Activated B cell treated with CpG ODN at 0.5 μM for 24 hours (primary cell): ENCODE measurements at regions not wholly inside any gene's neighbourhood (a gene's known extent, or its start where the extent isn't known, plus 50 kb on each side); places are given as distances from the start of the nearest gene placed in this dataset.
"Not testable (repeated sequence)": the region's sequence is repeated elsewhere in the genome, so short reads cannot be mapped to it uniquely, and the experiment has no call there.

Source experiments
- ATAC-seq: fragments of 200-7000 bp; cut with Tn5 transposase; one replicate; pipeline ENCODE4 v1.10.0; 2021; ENCODE audit warnings: low read depth, mild to moderate bottlenecking, moderate library complexity
- CTCF ChIA-PET: fragments of 350-600 bp; sonication (Branson Sonifier 250); formaldehyde crosslinking; loops from one replicate; lab custom pipeline; 2021; ENCODE audit warnings: antibody characterized with exemption; lab: Charles Lee
- POLR2A ChIA-PET: fragments of 350-600 bp; sonication (Branson Sonifier 250); formaldehyde crosslinking; loops from one replicate; lab custom pipeline; 2021; ENCODE audit warnings: antibody characterized with exemption; lab: Charles Lee
- DNase-seq: peaks from one replicate; pipeline ENCODE4 v3.0.0; 2022
- H3K27ac Mint-ChIP-seq: one replicate; pipeline ENCODE4 v1.8.0; 2020; ENCODE audit warnings: mixed read lengths
- H3K27me3 Mint-ChIP-seq: one replicate; pipeline ENCODE4 v1.8.0; 2021; ENCODE audit warnings: mixed read lengths
- H3K36me3 Mint-ChIP-seq: one replicate; pipeline ENCODE4 v1.8.0; 2021; ENCODE audit warnings: low read depth, mixed read lengths
- H3K4me1 Mint-ChIP-seq: one replicate; pipeline ENCODE4 v1.8.0; 2021; ENCODE audit warnings: mixed read lengths
- H3K4me3 Mint-ChIP-seq: one replicate; pipeline ENCODE4 v1.8.0; 2020; ENCODE audit warnings: mild to moderate bottlenecking, mixed read lengths
- H3K9me3 Mint-ChIP-seq: one replicate; pipeline ENCODE4 v1.8.0; 2020; ENCODE audit warnings: mixed read lengths
- CTCF ChIP-seq: fragments of 200-600 bp; IDR thresholded peaks from one replicate; pipeline ENCODE4 v1.8.0; 2022; ENCODE audit warnings: antibody characterized with exemption, mild to moderate bottlenecking
- intact Hi-C: fragments of 100-400 bp; cut with micrococcal nuclease; formaldehyde crosslinking; loops from one replicate; pipeline ENCODE4 v1.15.1; 2024

DNA sequence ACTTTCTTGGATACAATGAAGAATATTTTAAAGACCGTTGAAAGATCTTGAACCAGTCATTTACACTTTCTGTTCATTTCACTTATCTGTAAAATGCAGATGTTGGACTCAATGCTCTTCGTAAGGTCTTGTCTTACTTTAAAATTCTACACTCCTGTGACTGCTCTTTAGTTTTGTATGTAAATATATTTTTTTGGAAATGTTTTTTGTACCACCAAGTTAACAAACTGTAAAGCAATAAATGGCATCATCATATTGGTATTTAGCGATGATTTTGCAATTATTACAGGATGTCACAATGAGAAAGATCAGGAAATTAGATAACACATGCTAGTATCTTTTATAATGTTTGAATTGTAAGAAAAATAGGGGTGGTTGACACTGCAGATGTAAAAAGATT is 80.8 kb upstream of the GNAQ start:
- ATAC-seq (no peak), DNase-seq (no peak)
- no peaks in the 10 kb centered on the region for H3K36me3 Mint-ChIP-seq
- peaks cover 3% of the 10 kb centered on the region for H3K9me3 Mint-ChIP-seq
- no peak overlapping the region for H3K4me3 Mint-ChIP-seq
- peaks cover 39% of the 10 kb centered on the region for H3K27me3 Mint-ChIP-seq
- no peak for TF ChIP-seq CTCF
- intact Hi-C loops: no loop called here
- CTCF ChIA-PET: no interaction called here
- POLR2A ChIA-PET: no interaction called here
- no peak overlapping the region for H3K27ac Mint-ChIP-seq
- H3K4me1 Mint-ChIP-seq: peaks cover 4% of the 10 kb centered on the region

DNA sequence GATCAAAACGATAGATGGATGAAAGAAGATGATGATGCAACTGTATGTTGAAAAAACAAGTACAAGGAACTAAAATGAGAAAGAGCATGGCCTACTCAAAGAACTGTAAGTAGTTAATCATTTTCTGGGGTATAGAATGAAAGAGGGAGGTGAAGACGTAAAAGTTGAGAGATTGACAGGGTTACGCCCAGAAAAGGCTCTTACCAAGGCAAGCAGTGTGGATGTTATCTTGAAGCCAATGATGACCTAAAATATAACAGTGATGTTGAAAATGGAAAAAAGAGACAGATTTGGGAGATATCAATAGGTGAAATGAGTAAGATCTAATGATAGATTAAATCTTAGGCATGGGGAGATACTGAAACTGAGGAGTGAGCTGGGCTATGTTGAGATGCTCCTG is 80.4 kb upstream of the GNAQ start:
- no peak for DNase-seq
- Mint-ChIP-seq H3K27me3 (peaks cover 36% of the 10 kb centered on the region), H3K4me3 (no peak overlapping the region), H3K36me3 (no peaks in the 10 kb centered on the region), H3K9me3 (peaks cover 7% of the 10 kb centered on the region), H3K27ac (no peak overlapping the region), H3K4me1 (peaks cover 5% of the 10 kb centered on the region)
- ChIA-PET CTCF (no interaction called here), POLR2A (no interaction called here)
- TF ChIP-seq CTCF: no peak
- ATAC-seq: no peak
- intact Hi-C loops: no loop called here

DNA sequence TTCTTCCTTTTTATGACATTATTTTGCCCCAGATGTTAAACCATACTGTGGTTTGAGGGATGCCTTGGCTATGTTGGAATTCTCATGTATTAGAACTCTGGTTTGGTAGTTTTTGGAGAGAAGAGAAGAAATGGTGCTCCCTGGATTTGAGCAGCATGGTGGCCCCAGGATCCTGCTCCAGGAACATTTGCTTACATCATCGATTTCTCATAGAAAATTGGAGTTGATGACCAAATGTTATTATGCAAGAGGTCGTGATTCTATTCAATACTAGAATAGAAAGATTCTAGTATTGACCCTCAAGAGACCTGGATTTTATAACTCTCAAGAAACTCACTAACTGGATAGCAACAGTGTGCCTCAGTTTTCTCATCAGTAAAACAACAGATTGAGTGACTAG is 77.5 kb upstream of the GNAQ start:
- Mint-ChIP-seq H3K4me3 (no peak overlapping the region), H3K36me3 (no peaks in the 10 kb centered on the region), H3K4me1 (peaks cover 13% of the 10 kb centered on the region), H3K9me3 (peaks cover 8% of the 10 kb centered on the region), H3K27me3 (peaks cover 34% of the 10 kb centered on the region), H3K27ac (no peak overlapping the region)
- intact Hi-C loops: no loop called here
- ATAC-seq (no peak), DNase-seq (no peak)
- ChIA-PET POLR2A (no interaction called here), CTCF (no interaction called here)
- no peak for TF ChIP-seq CTCF

DNA sequence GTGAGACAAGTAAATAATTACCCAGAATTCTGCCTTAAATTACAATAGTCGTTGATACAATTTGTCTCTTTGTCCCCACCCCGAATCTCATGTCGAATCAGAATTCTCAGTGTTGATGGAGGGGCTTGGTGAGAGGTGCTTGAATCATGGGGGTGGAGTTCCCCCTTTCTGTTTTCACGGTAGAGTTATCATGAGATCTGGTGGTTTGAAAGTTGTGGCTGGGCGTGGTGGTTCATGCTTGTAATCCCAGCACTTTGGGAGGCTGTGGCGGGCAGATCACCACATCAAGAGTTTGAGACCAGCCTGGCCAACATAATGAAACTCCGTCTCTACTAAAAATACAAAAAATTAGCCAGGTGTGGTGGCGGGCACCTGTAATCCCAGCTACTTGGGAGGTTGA is 75.0 kb upstream of the GNAQ start:
- H3K9me3 Mint-ChIP-seq, ATAC-seq, CTCF ChIA-PET, DNase-seq, H3K36me3 Mint-ChIP-seq, H3K4me3 Mint-ChIP-seq, intact Hi-C loops, H3K27ac Mint-ChIP-seq: not testable (repeated sequence)
- peaks cover 15% of the 10 kb centered on the region for H3K27me3 Mint-ChIP-seq
- POLR2A ChIA-PET: interaction anchor here (0.7 kb wide), 1 partner anchor 22 kb away, joined by 3 read pairs; no protein-coding TSS in a partner anchor
- H3K4me1 Mint-ChIP-seq: peaks cover 19% of the 10 kb centered on the region

GRCh38 chr9:78103971-78104433 is 72.4 kb upstream of the GNAQ start:
- no peak for TF ChIP-seq CTCF
- Mint-ChIP-seq H3K27me3 (peaks cover 20% of the 10 kb centered on the region), H3K9me3 (peaks cover 8% of the 10 kb centered on the region), H3K4me1 (peaks cover 19% of the 10 kb centered on the region), H3K36me3 (no peaks in the 10 kb centered on the region), H3K4me3 (no peak overlapping the region), H3K27ac (no peak overlapping the region)
- ATAC-seq (peak; percentile 34), DNase-seq (no peak)
- CTCF ChIA-PET: no interaction called here
- intact Hi-C loops: no loop called here
- POLR2A ChIA-PET: no interaction called here

DNA sequence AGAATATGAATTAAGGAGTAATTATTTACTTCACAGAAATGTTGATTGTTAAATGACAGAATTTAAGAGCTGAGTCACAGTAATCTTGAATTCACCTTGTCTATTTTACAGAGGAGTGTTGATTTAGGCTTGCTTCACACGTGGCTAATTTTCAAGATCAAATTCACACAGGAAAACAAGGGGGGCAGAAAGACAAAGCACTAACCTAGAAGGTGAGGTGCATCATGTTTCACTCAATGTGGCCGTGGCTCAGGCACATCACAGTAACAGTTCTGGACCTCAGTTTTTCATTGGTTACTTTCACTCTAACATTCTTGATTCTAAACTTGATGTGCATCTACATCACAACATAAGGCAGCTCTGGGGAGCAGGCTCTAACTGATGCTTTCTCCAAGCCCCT is 69.6 kb upstream of the GNAQ start:
- TF ChIP-seq CTCF: no peak
- H3K27me3 Mint-ChIP-seq: peaks cover 20% of the 10 kb centered on the region
- ChIA-PET CTCF (interaction anchor here (0.6 to 1.1 kb wide), 2 partner anchors 14 to 644 kb away, joined by 3 read pairs; no protein-coding TSS in a partner anchor), POLR2A (no interaction called here)
- H3K9me3 Mint-ChIP-seq: no peaks in the 10 kb centered on the region
- intact Hi-C loops: no loop called here
- no peak for ATAC-seq
- DNase-seq: no peak
- H3K36me3 Mint-ChIP-seq: no peaks in the 10 kb centered on the region
- H3K27ac Mint-ChIP-seq: no peak overlapping the region
- H3K4me1 Mint-ChIP-seq: peaks cover 23% of the 10 kb centered on the region
- no peak overlapping the region for H3K4me3 Mint-ChIP-seq
